Activated naive CD4-positive, alpha-beta T cell treated with anti-CD3 and anti-CD28 coated beads, Interleukin-2, amount 50 U/mL, for 16 hours (primary cell): ENCODE measurements at regions not wholly inside any gene's neighbourhood (a gene's known extent, or its start where the extent isn't known, plus 50 kb on each side); places are given as distances from the start of the nearest gene placed in this dataset.
"Not testable (repeated sequence)": the region's sequence is repeated elsewhere in the genome, so short reads cannot be mapped to it uniquely, and the experiment has no call there.

Experiments
- DNase-seq: peaks from one replicate; pipeline ENCODE4 v3.0.0-alpha.2; 2020

DNA sequence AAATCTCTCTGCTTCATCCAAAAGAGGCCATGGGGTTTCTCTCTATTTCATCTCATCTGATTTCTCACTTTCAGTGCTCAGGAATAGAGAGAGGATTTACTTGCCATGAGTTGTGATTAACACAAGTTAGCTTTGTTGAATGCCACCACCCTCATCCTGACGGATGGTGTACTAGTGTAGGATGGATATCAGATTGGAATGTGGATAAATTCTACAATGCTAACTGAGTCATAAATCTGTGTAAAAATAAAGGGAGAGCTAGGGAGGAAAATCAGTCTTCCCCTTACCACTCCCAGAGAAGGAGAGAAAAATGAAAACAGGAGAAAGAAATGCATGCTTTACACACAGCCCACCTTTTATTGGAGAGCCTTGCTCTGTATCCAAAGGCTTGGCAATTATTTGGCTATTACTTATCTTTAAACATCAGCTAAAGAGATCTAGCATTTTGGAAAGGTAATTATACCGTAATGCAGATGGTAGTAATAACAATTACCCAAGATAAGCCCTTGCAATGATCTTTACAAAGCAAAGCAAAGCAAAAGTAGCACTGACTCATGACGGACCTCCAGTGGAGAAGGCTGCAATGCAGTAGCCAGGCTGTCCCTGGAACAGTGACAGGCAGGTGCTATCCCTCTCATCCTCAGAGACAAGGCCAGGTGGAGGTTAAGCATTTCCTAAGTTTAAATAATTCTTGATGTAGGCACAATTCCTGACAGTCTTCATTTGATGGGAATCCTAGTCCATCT, 306.3 kb upstream of the PPARGC1A start:
- no peak for DNase-seq

DNA sequence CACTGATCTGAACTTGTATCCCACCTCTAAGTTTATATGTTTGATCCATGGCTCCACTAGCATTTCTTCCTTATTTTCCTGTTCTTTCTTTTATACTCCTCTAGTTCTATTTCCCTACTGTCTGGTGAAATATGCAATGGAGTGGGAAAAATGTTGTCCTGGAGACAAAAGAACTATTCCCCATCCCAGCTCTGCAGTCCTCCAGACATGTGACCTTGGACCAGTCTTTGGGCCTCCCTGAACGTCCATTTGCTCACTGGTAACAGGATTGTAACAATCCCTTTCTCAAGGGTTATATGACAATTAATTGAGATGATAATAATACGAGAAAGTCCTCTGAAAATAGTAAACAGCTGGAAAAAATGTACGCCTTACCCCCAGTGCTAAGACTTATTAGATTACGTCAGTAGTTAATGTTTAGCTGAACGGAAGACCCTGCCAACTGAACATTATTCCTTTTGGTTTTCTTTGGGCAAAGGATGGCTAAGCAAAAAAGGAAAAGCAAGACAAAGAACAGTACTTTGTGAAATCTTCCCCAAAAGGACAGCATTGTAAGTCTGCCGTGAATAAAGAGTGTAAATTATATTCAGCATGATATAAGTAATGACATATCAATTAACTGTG, 302.3 kb upstream of the PPARGC1A start:
- no peak for DNase-seq

DNA sequence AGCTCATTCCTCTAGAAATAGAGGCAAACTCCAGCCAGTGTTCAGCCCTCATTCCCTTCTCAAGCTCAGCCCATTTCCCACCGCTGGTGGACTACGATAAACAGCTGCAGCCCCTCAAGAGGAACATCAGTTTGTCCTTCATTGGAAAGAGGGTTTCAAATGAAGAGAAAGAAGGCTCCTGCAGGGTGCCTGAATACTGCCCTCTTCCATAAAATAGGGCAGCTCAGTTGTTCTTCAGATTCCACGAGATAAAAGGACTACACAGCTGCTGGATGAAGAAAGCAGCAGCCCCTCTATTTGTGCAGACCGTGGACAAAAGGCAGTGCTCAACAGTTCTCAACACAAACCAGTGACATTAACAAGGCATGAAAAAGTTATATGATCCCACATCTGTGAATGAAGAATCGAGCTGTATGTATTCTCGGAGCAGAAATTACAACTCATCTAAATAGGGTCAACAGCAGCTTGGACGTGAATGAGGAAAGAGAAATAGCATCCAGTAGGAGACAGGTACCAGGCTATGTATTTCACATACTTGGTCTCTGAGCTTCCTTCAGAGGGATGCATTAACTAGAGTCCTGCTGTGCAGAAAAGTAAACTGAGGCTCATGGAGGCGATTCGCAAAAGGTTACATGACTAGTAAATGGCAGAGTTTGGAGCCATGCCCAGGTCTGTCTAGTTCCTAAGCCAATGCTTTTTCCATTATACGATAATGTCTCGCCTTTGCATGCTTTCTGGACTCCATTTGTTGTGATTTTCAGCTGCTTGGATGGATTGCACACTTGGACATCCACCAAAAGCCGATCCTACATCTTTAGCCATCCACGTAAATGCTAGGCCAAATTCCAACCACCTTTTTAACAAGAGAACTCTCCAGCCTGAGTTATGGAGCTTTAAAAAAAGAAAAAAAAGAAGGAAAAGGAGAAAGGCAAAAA, 301.2 kb upstream of the PPARGC1A start:
- no peak for DNase-seq

DNA sequence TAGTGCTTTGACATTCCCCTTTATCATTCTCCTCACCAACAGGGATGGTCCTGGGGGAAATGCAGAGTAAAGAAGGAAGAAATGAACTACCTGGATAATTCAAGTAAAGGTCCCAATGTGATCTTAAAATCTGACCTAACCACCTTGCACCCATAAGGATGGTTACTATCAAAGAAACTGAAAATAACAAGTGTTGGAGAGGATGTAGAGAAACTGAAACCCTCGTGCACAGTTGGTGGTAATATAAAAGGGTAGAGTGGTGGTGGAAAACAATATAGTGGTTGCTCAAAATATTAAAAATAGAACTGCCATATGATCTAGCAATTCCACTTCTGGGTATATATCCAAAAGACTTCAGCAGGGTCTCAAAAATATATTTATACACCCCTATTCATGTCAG, 298.6 kb upstream of the PPARGC1A start:
- no peak for DNase-seq

DNA sequence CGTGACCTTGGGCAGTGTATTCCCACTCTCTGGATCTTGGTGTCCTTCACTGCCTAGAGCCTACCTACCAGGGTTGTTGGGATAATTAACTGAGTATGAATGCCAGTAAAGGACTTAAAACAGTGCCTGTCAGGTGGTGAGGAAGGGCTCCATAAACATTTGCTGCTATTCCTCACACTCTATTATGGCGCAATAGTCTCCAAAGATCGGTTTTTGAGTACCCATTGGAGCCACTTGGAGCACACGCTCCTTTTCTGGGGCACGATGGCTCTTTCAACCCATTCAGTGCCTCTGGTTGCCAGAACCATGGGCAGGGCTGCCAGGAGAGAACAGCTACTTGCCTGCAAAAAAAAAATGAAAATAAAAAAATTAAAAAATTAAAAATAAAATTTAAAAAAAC, 296.6 kb upstream of the PPARGC1A start:
- no peak for DNase-seq

DNA sequence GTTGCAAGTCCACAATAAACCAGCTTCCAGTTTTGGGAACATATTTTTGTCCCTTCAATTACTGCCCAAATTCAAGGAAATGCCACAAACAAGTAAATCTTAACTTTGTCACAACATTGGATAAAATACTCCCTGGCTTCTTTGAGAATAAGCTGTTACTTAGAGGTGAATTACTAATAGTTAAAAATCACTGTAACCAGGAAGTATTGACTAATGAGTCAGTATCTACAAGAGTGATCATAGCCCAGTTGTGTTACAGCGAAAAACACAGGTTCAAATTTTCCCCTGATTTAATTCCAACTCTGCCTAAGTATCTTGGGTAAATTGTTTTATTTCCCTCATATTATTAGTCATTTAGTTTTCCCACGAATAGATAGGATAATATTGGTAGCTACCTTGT, 291.2 kb upstream of the PPARGC1A start:
- DNase-seq = no peak

DNA sequence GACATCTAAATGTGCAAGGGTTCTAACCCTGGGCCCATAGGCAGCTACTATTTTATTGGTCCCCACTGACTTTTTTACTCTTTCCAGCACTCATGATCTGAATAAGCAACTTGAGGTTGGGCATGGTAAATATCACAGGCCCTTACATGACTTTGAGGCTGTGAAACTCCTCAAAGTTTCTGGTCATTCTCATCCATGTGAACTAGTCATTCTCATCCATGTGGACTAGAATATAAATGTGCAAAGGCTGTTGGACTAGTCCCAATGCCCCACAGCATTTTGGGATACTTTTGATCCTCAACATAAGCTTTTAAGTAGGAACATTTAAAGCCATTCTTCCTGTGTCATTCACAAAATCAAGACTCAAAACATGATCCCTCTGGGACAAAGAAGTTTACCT, 290.7 kb upstream of the PPARGC1A start:
- no peak for DNase-seq

DNA sequence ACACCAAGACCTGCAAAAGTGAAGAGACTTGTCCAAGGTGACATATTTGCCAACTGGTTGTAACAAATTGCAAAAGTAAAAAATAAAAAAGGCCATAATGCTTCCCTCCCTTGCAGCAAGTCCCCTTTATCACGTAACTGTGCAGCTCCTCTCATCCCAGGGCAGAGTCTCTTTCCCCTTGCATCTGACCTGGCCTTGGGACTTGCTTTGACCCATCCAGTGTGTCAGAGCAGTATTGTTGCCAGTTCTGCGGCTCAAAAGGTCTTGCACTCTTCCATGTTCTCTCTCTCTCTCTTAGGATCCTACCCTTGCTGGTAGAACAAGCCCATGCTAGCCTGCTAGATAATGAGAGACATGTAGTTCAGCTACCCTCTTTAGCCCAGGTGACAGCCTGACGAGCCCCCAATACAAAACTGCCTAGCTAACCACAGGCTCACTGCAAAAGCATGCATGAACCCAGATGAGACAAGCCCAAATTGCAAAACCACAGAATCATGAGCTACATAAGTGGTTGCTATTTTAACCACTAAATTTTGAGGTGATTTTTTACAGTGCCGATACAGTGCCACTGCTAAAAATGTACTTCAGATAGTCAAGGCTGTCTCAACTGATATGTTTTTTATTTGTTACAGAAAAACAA, 289.5 kb upstream of the PPARGC1A start:
- no peak for DNase-seq

DNA sequence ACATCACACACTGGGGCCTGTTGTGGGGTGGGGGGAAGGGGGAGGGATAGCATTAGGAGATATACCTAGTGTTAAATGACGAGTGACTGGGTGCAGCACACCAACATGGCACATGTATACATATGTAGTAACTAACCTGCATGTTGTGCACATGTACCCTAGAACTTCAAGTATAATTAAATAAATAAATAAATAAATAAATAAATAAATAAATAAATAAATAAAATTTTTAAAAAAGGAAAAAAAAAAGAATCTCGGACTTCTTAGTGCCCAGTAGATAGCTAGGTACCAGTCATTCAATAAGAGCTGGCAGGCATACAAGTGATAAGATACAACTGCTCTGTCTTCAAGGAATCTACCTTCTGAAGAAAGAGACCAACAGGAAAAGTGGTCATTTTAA, 287.6 kb upstream of the PPARGC1A start:
- DNase-seq = not testable (repeated sequence)

DNA sequence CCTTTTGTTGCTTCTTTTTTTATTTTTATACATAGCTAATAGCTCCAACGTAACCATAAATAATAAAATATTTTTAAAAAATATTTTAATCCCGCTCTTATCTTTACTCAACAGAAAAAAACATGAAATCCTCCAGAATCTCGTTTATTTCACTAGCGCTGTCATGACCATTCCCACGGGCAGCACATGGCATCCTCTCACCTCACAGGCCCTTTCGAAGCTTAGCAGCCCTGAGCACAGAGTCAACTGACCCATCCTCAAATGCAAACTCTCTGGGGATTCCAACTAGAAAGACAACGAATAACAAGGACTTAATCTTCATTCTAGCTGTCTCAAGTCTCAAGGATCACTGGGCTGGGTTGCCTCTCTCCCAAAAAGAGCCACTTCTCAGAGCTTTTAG, 285.9 kb upstream of the PPARGC1A start:
- no peak for DNase-seq

DNA sequence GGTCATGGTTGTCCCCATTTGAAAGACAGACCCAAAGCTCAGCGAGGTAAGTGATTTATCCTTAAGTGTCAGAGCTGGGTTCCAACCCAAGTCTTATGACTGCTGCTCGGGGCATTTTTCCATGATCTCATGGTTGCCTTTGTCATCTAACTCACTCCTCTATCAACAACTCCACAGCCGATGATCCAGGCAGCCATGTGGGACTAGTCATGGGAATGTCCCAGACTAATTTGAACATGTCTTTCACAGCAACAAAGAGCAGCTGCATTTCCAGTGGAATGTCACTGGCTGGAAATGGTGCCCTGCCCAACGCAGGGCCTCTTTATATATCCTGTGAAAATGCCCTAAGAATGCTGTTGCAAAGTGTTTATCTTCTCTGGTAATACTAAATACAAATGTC, 284.8 kb upstream of the PPARGC1A start:
- no peak for DNase-seq

DNA sequence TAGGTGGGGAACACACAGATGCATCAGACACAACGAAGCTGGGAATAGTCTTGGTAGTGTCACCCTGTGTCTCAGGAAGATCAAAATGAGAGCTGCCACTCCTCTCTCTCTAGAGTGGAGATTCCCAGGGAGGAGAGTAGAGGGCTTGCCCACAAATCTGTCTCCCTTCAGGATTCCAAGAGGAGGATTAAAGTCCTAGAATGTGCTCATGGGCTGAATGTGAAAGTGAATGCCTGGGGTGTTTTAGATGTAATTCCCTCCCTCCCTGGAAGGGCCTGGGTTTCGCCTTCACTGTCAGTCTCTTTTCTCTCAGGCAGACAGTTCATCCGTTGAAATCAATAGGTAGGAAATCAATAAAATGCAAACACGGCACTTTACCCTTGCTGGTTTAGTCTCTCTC, 282.6 kb upstream of the PPARGC1A start:
- no peak for DNase-seq

DNA sequence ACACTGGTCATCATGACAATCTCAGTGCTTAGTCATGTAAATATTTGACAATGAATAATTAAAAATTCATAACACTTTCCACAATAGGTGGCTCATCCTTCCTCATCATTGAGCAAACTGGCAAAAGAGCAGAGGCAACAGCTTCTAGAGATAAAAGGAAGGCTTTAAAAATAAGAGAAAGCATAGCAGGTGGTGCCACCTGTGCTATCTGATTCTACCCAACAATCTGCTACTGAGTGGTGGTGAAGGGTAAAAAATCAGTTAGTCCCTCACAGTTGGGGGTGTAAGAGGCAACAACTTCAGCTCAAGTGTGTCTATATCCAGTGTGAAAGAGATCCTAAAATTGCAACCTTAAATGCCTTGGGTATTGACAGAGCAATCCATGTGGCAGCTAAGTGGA, 280.1 kb upstream of the PPARGC1A start:
- no peak for DNase-seq

DNA sequence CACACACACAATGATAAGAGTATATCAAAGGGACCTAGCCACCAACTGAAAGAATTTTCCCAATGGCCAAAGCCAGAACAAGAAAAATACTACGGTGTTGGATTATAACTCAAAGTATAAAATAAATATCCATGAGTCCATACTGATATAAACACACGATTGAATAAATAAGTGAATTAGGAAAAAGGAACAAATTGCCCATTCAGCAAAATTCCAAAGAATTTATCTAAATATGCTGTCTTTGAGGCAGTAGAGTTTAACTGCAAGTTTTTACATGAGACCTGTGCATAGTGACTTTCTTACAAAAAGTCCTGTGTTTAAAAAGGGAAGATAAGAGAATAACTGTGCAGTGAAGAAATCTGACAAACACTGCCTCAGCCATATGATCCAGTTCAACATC, 278.8 kb upstream of the PPARGC1A start:
- no peak for DNase-seq

DNA sequence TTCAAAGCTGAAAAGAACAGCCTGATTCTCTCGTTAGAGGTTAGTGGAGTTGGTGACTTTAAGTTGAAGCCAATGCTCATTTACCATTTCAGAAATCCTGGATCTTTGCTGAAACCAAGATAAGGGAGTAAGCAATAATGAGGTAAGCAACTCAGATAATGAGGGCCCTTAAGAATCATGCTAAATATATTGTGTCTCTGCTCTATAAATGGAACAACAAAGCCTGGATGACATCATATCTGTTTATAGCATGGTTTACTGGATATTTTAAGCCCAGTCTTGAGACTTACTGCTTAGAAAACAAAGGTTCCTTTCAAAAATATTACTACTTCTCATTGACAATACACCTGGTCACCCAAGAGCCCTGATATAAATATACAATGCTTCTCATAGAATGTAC, 276.7 kb upstream of the PPARGC1A start:
- DNase-seq = no peak

DNA sequence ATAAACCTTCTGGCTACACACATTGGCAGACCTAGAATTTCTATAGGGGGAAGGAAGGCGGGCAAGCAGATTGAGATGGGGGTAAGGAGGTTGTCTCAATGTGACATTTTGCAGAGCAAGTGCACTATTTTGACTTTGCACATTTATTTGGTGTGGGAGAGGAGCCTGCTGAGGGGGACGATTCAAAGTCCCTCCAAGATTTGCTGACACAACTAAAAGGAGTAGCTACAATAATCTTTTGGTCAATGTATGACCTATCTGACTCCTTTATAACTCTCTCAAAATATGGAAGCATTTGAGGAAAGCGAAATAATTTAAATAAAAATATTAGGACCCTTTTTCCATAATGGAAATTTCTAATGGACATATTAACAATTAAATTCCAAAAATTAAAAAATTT, 274.9 kb upstream of the PPARGC1A start:
- DNase-seq = no peak

DNA sequence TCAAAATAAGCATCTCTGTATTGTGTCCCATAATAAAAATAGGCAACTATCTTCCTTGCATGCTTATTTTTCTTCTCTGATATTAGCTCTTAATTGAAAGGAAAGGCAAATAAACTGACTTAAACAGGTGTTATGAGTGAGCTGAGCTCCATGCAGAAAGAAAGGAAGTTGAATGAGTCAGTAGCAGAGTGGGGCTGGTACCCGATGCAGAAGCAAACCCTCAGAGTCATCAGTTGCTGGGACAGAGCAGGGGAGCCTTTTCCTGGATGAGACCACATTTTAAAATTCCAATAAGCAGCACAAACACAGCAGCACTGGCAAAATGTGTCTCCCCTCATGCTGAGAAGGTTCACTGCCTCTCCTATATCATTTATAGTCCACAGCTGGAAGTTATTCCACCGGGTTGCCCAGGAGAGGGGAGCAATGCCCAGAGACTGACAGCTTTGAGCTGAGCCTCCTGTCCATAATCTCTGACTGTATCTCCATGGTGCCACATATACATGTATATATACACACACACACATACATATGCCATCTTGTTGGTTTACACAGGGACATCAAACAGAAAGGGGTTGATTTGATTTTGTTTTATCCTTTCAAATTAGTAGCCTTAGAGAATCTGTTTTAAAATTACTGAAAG, 274.3 kb upstream of the PPARGC1A start:
- DNase-seq = no peak

DNA sequence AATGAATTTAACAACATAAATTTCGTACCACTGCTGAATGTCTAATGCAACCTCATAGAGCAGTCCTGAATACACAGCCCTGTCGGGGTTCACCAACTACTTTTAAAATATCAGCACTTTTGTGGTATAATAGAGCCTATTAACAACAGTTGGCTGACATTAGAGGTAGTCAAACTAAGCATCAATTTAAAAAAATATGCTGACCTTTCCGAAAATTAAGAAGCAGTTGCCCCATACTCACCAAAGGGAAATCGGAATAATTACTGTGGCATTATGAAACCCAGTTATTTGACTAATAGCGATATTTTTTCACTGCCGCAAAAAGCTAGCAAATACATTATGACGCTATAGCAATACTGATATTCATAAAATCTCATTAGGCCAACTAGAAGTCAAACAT, 273.5 kb upstream of the PPARGC1A start:
- no peak for DNase-seq

DNA sequence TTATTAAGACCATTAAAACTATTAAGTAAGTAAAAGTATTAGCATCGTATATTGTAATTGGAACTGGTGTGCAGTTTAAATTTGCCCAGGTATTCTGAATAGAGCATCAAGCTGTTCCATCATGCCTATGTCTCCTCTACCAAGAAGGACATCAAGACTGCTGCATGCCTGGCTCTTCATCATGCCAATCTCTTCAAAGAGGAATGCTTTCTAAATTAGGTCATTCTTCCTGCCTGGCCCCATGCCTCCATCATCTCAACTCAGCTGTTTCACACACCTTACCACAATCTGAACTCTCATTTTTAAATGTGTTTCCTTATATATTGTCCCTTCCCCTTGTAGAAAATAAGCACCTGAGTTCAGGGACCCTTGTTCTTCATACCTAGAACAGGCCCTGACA, 270.5 kb upstream of the PPARGC1A start:
- DNase-seq = no peak

DNA sequence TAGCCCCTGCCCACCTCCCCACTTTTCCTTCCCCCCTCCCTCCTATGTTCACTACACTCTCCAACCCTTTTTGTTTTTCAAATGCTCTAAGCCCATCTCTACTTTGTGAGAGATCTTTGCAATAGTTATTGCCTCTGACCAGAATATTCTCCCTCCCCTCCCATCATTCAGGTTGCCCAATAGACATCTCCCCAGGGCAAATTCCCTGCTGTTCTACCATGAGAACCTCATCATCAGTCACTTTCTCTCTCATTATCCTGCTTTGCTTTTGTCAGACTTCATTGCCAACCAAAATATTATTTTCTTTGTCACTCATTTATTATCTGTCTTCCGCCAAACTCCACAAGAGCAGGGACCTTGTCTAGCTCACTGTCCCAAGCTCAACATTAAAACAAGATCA, 268.2 kb upstream of the PPARGC1A start:
- no peak for DNase-seq

DNA sequence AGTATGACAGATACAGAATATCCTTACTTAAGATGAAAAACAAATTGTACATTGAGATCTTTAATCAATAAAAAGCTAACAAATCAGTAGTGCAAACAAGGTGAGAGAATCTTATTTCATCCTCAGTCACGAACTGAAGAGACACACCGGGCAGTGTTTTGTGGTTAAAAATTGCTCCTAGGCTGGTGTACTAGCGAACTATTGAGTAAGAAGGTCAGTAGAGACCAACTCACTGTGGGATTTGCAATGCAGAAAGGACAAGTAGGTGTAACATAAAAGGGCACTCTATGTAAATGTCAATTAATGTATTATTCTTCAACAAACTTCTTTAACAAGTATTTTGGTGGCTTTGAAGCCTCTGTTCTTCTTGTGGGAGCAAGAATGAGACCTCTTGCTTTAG, 260.2 kb upstream of the PPARGC1A start:
- DNase-seq = no peak

DNA sequence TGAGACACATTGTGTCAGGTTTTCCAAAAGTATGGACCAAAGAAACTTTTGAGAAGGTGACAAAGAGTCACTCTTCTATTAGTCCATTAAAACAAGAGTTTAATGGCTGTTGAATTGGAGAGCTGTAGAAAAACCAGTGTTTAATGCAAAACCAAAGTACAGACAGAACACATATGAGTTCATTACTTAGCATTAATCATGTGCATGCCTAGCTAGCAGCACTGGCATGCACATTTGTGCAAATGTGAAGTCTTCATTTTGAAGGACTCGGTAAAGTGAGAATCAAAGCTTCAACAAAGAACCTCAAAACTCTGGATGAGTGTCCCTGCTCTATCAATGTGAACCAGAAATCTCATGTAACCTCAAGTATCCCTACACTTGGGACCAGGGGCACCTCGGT, 256.3 kb upstream of the PPARGC1A start:
- no peak for DNase-seq

DNA sequence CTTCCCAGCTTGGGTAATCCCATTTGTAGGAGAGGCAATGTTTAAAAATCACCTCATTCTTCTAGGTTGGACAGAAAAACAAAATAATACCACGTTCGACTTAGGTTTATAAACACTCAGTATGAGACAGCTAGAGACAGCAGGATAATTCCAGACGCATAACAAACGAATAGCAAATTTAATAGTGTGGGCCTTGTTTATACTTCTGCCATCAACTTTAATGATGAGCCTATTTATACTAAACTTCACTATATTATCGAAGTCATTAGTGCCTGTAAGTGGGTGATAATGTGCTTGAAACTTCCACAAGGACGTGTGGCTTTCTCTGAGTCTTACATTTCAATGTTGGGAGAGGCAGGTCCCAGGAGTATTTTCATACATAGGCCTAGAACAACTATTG, 255.7 kb upstream of the PPARGC1A start:
- no peak for DNase-seq
